ENCODE measurements at regions not wholly inside any gene's neighbourhood (a gene's known extent, or its start where the extent isn't known, plus 50 kb on each side); places are given as distances from the start of the nearest gene placed in this dataset.

GRCh38 chr5:2890011-2890410, 138.5 kb upstream of the IRX2 start:
- no peak for ATAC-seq (ENCODE audit: low read depth)
- no peak overlapping the region for H3K4me3 ChIP-seq (ENCODE audit: severe bottlenecking)

GRCh38 chr5:2888520-2889060, 137.1 kb upstream of the IRX2 start:
- H3K4me1 ChIP-seq (ENCODE audit: insufficient read depth, poor library complexity, severe bottlenecking), result no peaks in the 10 kb centered on the region
- no peak for ATAC-seq (ENCODE audit: low read depth)

More at GRCh38 chr5:2890011-2890410, 138.5 kb upstream of the IRX2 start:
- Histone ChIP-seq H3K36me3 (ENCODE audit: low read depth) (no peaks in the 10 kb centered on the region), H3K27me3 (ENCODE audit: insufficient read depth, poor library complexity, severe bottlenecking) (no peaks in the 10 kb centered on the region), H3K9me3 (ENCODE audit: severe bottlenecking) (peaks cover 2% of the 10 kb centered on the region), H3K27ac (ENCODE audit: poor library complexity, severe bottlenecking) (no peak overlapping the region), H3K4me1 (ENCODE audit: insufficient read depth, poor library complexity, severe bottlenecking) (no peaks in the 10 kb centered on the region)
- no peak for TF ChIP-seq CTCF (IDR thresholded peaks at IDR 0.05; ENCODE audit: poor library complexity, severe bottlenecking)
- no peak for DNase-seq (ENCODE audit: low spot score)

GRCh38 chr5:2887481-2888348, 136.2 kb upstream of the IRX2 start:
- H3K27me3 ChIP-seq (ENCODE audit: insufficient read depth, poor library complexity, severe bottlenecking), result no peaks in the 10 kb centered on the region
- H3K9me3 ChIP-seq (ENCODE audit: severe bottlenecking), result no peaks in the 10 kb centered on the region

More at GRCh38 chr5:2888520-2889060, 137.1 kb upstream of the IRX2 start:
- DNase-seq (ENCODE audit: low spot score), result no peak
- no peak for TF ChIP-seq CTCF (IDR thresholded peaks at IDR 0.05; ENCODE audit: poor library complexity, severe bottlenecking)
- H3K27ac ChIP-seq (ENCODE audit: poor library complexity, severe bottlenecking), result no peak overlapping the region
- H3K27me3 ChIP-seq (ENCODE audit: insufficient read depth, poor library complexity, severe bottlenecking), result no peaks in the 10 kb centered on the region
- H3K4me3 ChIP-seq (ENCODE audit: severe bottlenecking), result no peak overlapping the region
- no peaks in the 10 kb centered on the region for H3K36me3 ChIP-seq (ENCODE audit: low read depth)
- peaks cover 2% of the 10 kb centered on the region for H3K9me3 ChIP-seq (ENCODE audit: severe bottlenecking)

GRCh38 chr5:2886531-2886930, 135.1 kb upstream of the IRX2 start:
- H3K9me3 ChIP-seq (ENCODE audit: severe bottlenecking), result no peaks in the 10 kb centered on the region
- TF ChIP-seq CTCF (IDR thresholded peaks at IDR 0.05; ENCODE audit: poor library complexity, severe bottlenecking), result no peak
- H3K4me3 ChIP-seq (ENCODE audit: severe bottlenecking), result no peak overlapping the region
- H3K27me3 ChIP-seq (ENCODE audit: insufficient read depth, poor library complexity, severe bottlenecking), result no peaks in the 10 kb centered on the region
- no peaks in the 10 kb centered on the region for H3K36me3 ChIP-seq (ENCODE audit: low read depth)
- ATAC-seq (ENCODE audit: low read depth) (no peak), DNase-seq (ENCODE audit: low spot score) (no peak)
- H3K27ac ChIP-seq (ENCODE audit: poor library complexity, severe bottlenecking), result no peak overlapping the region
- H3K4me1 ChIP-seq (ENCODE audit: insufficient read depth, poor library complexity, severe bottlenecking), result no peaks in the 10 kb centered on the region

More at GRCh38 chr5:2887481-2888348, 136.2 kb upstream of the IRX2 start:
- no peaks in the 10 kb centered on the region for H3K36me3 ChIP-seq (ENCODE audit: low read depth)
- no peak overlapping the region for H3K4me3 ChIP-seq (ENCODE audit: severe bottlenecking)
- peak; percentile 52 for DNase-seq (ENCODE audit: low spot score)
- no peak overlapping the region for H3K27ac ChIP-seq (ENCODE audit: poor library complexity, severe bottlenecking)
- TF ChIP-seq CTCF (IDR thresholded peaks at IDR 0.05; ENCODE audit: poor library complexity, severe bottlenecking), result no peak
- no peak for ATAC-seq (ENCODE audit: low read depth)
- no peaks in the 10 kb centered on the region for H3K4me1 ChIP-seq (ENCODE audit: insufficient read depth, poor library complexity, severe bottlenecking)

- DNase-seq (ENCODE audit: low spot score) (no peak), ATAC-seq (ENCODE audit: low read depth) (no peak)
- no peaks in the 10 kb centered on the region for H3K36me3 ChIP-seq (ENCODE audit: low read depth)
- H3K27me3 ChIP-seq (ENCODE audit: insufficient read depth, poor library complexity, severe bottlenecking), result no peaks in the 10 kb centered on the region
- peaks cover 14% of the 10 kb centered on the region for H3K9me3 ChIP-seq (ENCODE audit: severe bottlenecking)
- no peaks in the 10 kb centered on the region for H3K4me1 ChIP-seq (ENCODE audit: insufficient read depth, poor library complexity, severe bottlenecking)
- H3K4me3 ChIP-seq (ENCODE audit: severe bottlenecking), result no peak overlapping the region
- no peak overlapping the region for H3K27ac ChIP-seq (ENCODE audit: poor library complexity, severe bottlenecking)
- TF ChIP-seq CTCF (IDR thresholded peaks at IDR 0.05; ENCODE audit: poor library complexity, severe bottlenecking), result no peak
Observed at GRCh38 chr5:2883771-2884170, 132.3 kb upstream of the IRX2 start.

All from RWPE2 (cell line).